Left lung (tissue), 4 donors: ENCODE measurements at regions not wholly inside any gene's neighbourhood (a gene's known extent, or its start where the extent isn't known, plus 50 kb on each side); places are given as distances from the start of the nearest gene placed in this dataset.

Source experiments
- ATAC-seq: fragments of 200-7000 bp; cut with Tn5 transposase; one replicate; pipeline ENCODE4 v1.9.1; 2020; ENCODE audit warnings: moderate library complexity
- DNase-seq, 4 donors: peaks; one replicate each; pipeline ENCODE4 v3.0.0-alpha.2; 2013 to 2020
- H3K27ac ChIP-seq, 2 donors: fragments of 200-600 bp; sonication (generic) in 1 of 2; one replicate each; pipeline versions ENCODE4 v1.5.0 to v1.8.0; 2020 to 2021
- H3K27me3 ChIP-seq, 2 donors: fragments of 200-600 bp; sonication (generic) in 1 of 2; one replicate each; pipeline versions ENCODE4 v1.5.0 to v1.8.0; 2020 to 2021
- H3K36me3 ChIP-seq, 2 donors: fragments of 200-600 bp; sonication (generic) in 1 of 2; one replicate each; pipeline versions ENCODE4 v1.5.0 to v1.8.0; 2020 to 2021
- H3K4me1 ChIP-seq, 2 donors: fragments of 200-600 bp; one replicate each; pipeline ENCODE4 v1.8.0; 2021
- H3K4me3 ChIP-seq, 2 donors: fragments of 200-600 bp; sonication (generic) in 1 of 2; one replicate each; pipeline versions ENCODE4 v1.5.0 to v1.8.0; 2020 to 2021; ENCODE audit warnings: mild to moderate bottlenecking in 1 of 2
- H3K9me3 ChIP-seq, 2 donors: fragments of 200-600 bp; sonication (generic) in 1 of 2; one replicate each; pipeline versions ENCODE4 v1.5.0 to v1.8.0; 2020 to 2021
- CTCF ChIP-seq, 2 donors: fragments of 200-600 bp; sonication (generic) in 1 of 2; IDR thresholded peaks; one replicate each; pipeline versions ENCODE4 v1.5.0 to v1.8.0; 2021; ENCODE audit warnings: antibody characterized with exemption in 2 of 2
- intact Hi-C, 2 donors: fragments of 100-400 bp; cut with DNase I; formaldehyde crosslinking; loops; one replicate each; pipeline versions ENCODE4 v1.11.2 to v1.14.2; 2022
- donor health status: DM: no; HTN: yes; CAD: no.
- donor health status: DM: no; HTN: no; CAD: no.

DNA sequence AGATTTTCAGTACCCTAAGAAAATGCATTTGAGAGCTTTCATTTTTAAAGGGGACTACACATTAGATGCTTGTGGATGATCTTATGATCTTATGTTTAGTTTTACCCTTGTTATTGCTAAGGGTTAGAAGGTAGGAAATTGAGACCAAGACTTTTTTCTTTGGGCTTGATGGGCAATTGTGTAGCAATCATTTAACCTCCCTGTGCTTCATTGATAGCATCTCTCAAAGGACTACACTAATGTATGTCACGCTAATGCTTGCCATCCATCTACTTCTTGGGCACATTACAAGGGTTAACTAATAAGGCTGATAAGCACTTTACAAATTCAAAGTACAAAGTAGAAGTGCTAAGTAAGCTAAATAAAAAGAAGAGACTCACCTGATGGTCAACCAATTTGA is 189.3 kb upstream of the LRP1B start:
- H3K9me3 ChIP-seq, result no peaks in the 10 kb centered on the region
- DNase-seq (no peak), ATAC-seq (no peak)
- no peak overlapping the region for H3K4me3 ChIP-seq
- no peaks in the 10 kb centered on the region for H3K36me3 ChIP-seq
- H3K27me3 ChIP-seq, result no peaks in the 10 kb centered on the region
- TF ChIP-seq CTCF (IDR thresholded peaks at IDR 0.05), result no peak
- intact Hi-C loops, result no loop called here
- no peak overlapping the region for H3K27ac ChIP-seq
- H3K4me1 ChIP-seq, result no peaks in the 10 kb centered on the region

DNA sequence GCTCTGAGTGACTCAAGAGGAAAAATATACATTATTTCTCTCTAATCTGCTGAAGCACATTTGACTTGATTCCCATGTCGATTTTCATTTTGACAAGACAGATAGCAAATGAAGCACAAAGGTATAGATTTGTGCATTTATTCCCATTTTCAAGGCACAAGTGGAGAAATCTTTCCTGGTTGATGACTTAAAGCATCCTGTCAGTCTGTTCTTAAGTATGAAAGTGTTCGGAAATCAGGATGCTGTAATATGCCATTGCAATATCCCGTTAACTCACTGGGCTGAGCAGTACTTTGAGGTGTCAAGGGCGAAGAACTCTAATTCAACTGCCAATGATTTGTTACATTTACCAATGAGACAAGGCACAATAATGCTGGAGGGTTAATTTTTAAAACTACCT is 185.2 kb upstream of the LRP1B start:
- no peak for ATAC-seq
- Histone ChIP-seq H3K36me3 (no peaks in the 10 kb centered on the region), H3K27me3 (no peaks in the 10 kb centered on the region), H3K27ac (no peak overlapping the region), H3K9me3 (peaks cover 0 to 7% of the 10 kb centered on the region in 2 donors), H3K4me1 (no peaks in the 10 kb centered on the region), H3K4me3 (no peak overlapping the region)
- no peak for TF ChIP-seq CTCF (IDR thresholded peaks at IDR 0.05)
- DNase-seq, result no peak
- intact Hi-C loops, result no loop called here

DNA sequence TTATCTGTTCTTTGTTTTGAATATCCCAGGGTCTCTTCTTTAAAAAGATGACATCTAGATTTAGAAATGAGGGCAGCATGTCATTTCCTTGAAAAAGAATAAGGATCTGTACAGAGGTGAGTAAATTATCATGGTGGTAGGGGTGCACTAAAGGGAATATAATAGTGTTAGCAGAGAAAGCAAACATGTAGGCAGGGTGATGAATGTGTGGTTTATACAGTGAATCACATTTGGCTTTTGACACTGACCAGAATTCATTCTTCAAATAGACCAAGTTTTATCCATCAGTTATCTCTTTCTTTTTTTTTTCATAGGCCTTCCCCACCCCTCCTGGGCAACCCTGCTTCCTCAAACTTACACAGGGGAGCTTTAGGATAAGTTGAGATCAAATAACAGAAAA is 184.5 kb upstream of the LRP1B start:
- H3K4me3 ChIP-seq, result no peak overlapping the region
- no peaks in the 10 kb centered on the region for H3K27me3 ChIP-seq
- intact Hi-C loops, result no loop called here
- H3K27ac ChIP-seq, result no peak overlapping the region
- H3K36me3 ChIP-seq, result no peaks in the 10 kb centered on the region
- H3K9me3 ChIP-seq, result peaks cover 0 to 14% of the 10 kb centered on the region in 2 donors
- H3K4me1 ChIP-seq, result no peaks in the 10 kb centered on the region
- TF ChIP-seq CTCF (IDR thresholded peaks at IDR 0.05), result no peak
- DNase-seq, result no peak
- no peak for ATAC-seq

- H3K36me3 ChIP-seq, result no peaks in the 10 kb centered on the region
- H3K27ac ChIP-seq, result no peak overlapping the region
- no peak for TF ChIP-seq CTCF (IDR thresholded peaks at IDR 0.05)
- peaks cover 0 to 20% of the 10 kb centered on the region in 2 donors for H3K9me3 ChIP-seq
- DNase-seq, result no peak
- no peak overlapping the region for H3K4me3 ChIP-seq
- intact Hi-C loops, result no loop called here
- H3K4me1 ChIP-seq, result no peaks in the 10 kb centered on the region
- ATAC-seq, result no peak
- H3K27me3 ChIP-seq, result no peaks in the 10 kb centered on the region
These were observed 183.3 kb upstream of the LRP1B start for GRCh38 chr2:142314164-142314563.

DNA sequence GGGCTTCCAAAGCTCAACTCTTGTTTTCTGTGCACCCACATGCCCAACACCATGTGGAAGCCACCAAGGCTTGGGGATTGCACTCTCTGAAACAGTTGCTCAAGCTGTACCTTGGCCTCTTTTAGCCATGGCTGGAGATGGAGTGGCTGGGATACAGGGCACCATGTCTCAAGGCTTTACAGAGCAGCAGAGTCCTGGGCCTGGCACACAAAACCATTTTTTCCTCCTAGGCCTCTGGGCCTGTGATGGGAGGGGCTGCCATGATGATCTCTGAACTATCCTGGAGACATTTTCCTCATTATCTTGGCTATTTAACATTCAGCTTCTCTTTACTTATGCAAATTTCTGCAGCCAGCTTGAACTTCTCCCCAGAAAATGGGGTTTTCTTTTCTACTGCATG is 179.7 kb upstream of the LRP1B start:
- H3K4me1 ChIP-seq, result no peaks in the 10 kb centered on the region
- H3K9me3 ChIP-seq, result peaks cover 0 to 20% of the 10 kb centered on the region in 2 donors
- ATAC-seq (no peak), DNase-seq (no peak)
- H3K4me3 ChIP-seq, result no peak overlapping the region
- no peaks in the 10 kb centered on the region for H3K36me3 ChIP-seq
- no peak overlapping the region for H3K27ac ChIP-seq
- intact Hi-C loops, result no loop called here
- H3K27me3 ChIP-seq, result no peaks in the 10 kb centered on the region
- no peak for TF ChIP-seq CTCF (IDR thresholded peaks at IDR 0.05)
